GM12878 (cell line): ENCODE measurements at regions not wholly inside any gene's neighbourhood (a gene's known extent, or its start where the extent isn't known, plus 50 kb on each side); places are given as distances from the start of the nearest gene placed in this dataset.

ENCODE experiments used
- ATAC-seq: fragments of 200-7000 bp; cut with Tn5 transposase; 3 replicates; pipeline ENCODE4 v1.9.1; 2020; ENCODE audit warnings: mild to moderate bottlenecking, moderate library complexity
- BruUV-seq: library from RNA; stranded (reverse); fragments of 400-500 nt; replicated peaks from 2 replicates; lab custom pipeline; 2021; lab: Mats Ljungman, UMichigan
- CTCF ChIA-PET: fragments of 300-600 bp; sonication (Branson Sonifier 250); formaldehyde crosslinking; extraction: SDS; loops from one replicate; lab custom pipeline; 2021; ENCODE audit warnings: inconsistent platforms; lab: Yijun Ruan, JAX
- POLR2A ChIA-PET: fragments of 350-600 bp; formaldehyde crosslinking; extraction: SDS; loops from one replicate; lab custom pipeline; 2021; ENCODE audit warnings: inconsistent platforms; lab: Charles Lee
- RAD21 ChIA-PET: fragments of 300-600 bp; sonication (Branson Sonifier 250); formaldehyde crosslinking; loops from one replicate; lab custom pipeline; 2023; ENCODE audit warnings: antibody characterized with exemption; ENCODE audit not compliant: unreplicated experiment; lab: Charles Lee
- SMC1A ChIA-PET: fragments of 300-600 bp; sonication (Branson Sonifier 250); formaldehyde crosslinking; loops from one replicate; lab custom pipeline; 2023; ENCODE audit not compliant: unreplicated experiment, uncharacterized antibody; lab: Charles Lee
- DNase-seq: peaks from one replicate; pipeline ENCODE4 v3.0.0-alpha.2; 2011; ENCODE audit warnings: low read depth, low spot score
- FAIRE-seq: peaks from 3 replicates; lab custom pipeline; 2011; peaks lifted over from hg19 to GRCh38; lab: Jason Lieb, UNC
- H2AFZ ChIP-seq: 2 replicates; pipeline ENCODE4 v1.6.0; 2011; ENCODE audit warnings: low read depth, low read length, control low read depth; ENCODE audit not compliant: control insufficient read depth
- H3K27ac ChIP-seq: 2 replicates; pipeline ENCODE4 v1.5.1; 2011; ENCODE audit warnings: control low read depth; ENCODE audit not compliant: control insufficient read depth, insufficient read depth
- H3K27me3 ChIP-seq, 2 experiments: replicated peaks in 1 of 2; 2 replicates each; pipeline versions ENCODE4 v1.6.0 to v1.6.1; 2011; ENCODE audit warnings: low read length in 1 of 2; ENCODE audit not compliant: control insufficient read depth in 2 of 2, insufficient read depth in 2 of 2
- H3K36me3 ChIP-seq, 2 experiments: 2 replicates each; pipeline ENCODE4 v1.5.1; 2011; ENCODE audit warnings: low read length in 1 of 2; ENCODE audit not compliant: control insufficient read depth in 2 of 2, insufficient read depth in 2 of 2
- H3K4me1 ChIP-seq: 2 replicates; pipeline ENCODE4 v1.6.1; 2011; ENCODE audit warnings: mild to moderate bottlenecking, low read length, moderate library complexity, mixed read lengths; ENCODE audit not compliant: control insufficient read depth, insufficient read depth
- H3K4me2 ChIP-seq: 2 replicates; pipeline ENCODE4 v1.6.0; 2011; ENCODE audit warnings: control low read depth; ENCODE audit not compliant: control insufficient read depth, insufficient read depth
- H3K4me3 ChIP-seq: fragments of 200-600 bp; sonication (generic); 2 replicates; pipeline ENCODE4 v1.5.1; 2016
- H3K79me2 ChIP-seq: 2 replicates; pipeline ENCODE4 v1.6.0; 2011; ENCODE audit warnings: low read length; ENCODE audit not compliant: control insufficient read depth, insufficient read depth
- H3K9ac ChIP-seq: 2 replicates; pipeline ENCODE4 v1.8.0; 2011; ENCODE audit warnings: low read length, control low read depth, mixed read lengths; ENCODE audit not compliant: control insufficient read depth, insufficient read depth
- H3K9me3 ChIP-seq: replicated peaks from 3 replicates; pipeline ENCODE4 v1.5.1; 2011; ENCODE audit warnings: mild to moderate bottlenecking, low read length; ENCODE audit not compliant: control insufficient read depth, insufficient read depth
- H4K20me1 ChIP-seq: 2 replicates; pipeline ENCODE4 v1.6.0; 2011; ENCODE audit not compliant: control insufficient read depth, insufficient read depth
- BACH1 ChIP-seq: fragments of 450-650 bp; IDR thresholded peaks from 2 replicates; pipeline ENCODE4 v1.6.1; 2017; ENCODE audit warnings: mild to moderate bottlenecking, borderline replicate concordance
- BHLHE40 ChIP-seq, 2 experiments: fragments of 450-650 bp in 1 of 2; IDR thresholded peaks; 2 replicates each; pipeline ENCODE4 v1.6.1; 2011 to 2017; ENCODE audit warnings: low read depth in 2 of 2, borderline replicate concordance in 1 of 2, improper control_type of control experiment in 1 of 2, low read length in 1 of 2, mild to moderate bottlenecking in 1 of 2
- CBFB ChIP-seq: IDR thresholded peaks from 2 replicates; pipeline ENCODE4 v1.6.1; 2016; ENCODE audit warnings: antibody characterized with exemption, low read depth
- CREM ChIP-seq: IDR thresholded peaks from 2 replicates; pipeline ENCODE4 v1.6.1; 2014; ENCODE audit warnings: antibody characterized with exemption, low read depth
- E2F4 ChIP-seq: IDR thresholded peaks from 2 replicates; pipeline ENCODE4 v1.6.1; 2012; ENCODE audit warnings: low read depth, low read length, improper control_type of control experiment
- EZH2 ChIP-seq: IDR thresholded peaks from 2 replicates; pipeline ENCODE4 v1.6.1; 2012; ENCODE audit warnings: low read depth, mild to moderate bottlenecking, control low read depth, inconsistent platforms, low read length, borderline replicate concordance; ENCODE audit not compliant: control insufficient read depth
- FOS ChIP-seq: IDR thresholded peaks from 3 replicates; pipeline ENCODE4 v1.6.1; 2011; ENCODE audit warnings: borderline replicate concordance; ENCODE audit not compliant: insufficient read length; ENCODE audit errors: extremely low read depth
- GABPA ChIP-seq: IDR thresholded peaks from 2 replicates; pipeline ENCODE4 v1.6.1; 2014; ENCODE audit warnings: antibody characterized with exemption, low read depth, mild to moderate bottlenecking, inconsistent platforms
- IRF4 ChIP-seq: IDR thresholded peaks from 2 replicates; pipeline ENCODE4 v1.6.1; 2011; ENCODE audit warnings: low read depth, low read length
- JUNB ChIP-seq: IDR thresholded peaks from 2 replicates; pipeline ENCODE4 v1.6.1; 2016; ENCODE audit warnings: antibody characterized with exemption, mild to moderate bottlenecking
- MXI1 ChIP-seq: fragments of 150-350 bp; IDR thresholded peaks from 2 replicates; pipeline ENCODE4 v1.6.1; 2011; ENCODE audit warnings: low read depth, mild to moderate bottlenecking, inconsistent platforms, low read length, improper control_type of control experiment
- NFYA ChIP-seq: IDR thresholded peaks from 2 replicates; pipeline ENCODE4 v1.6.1; 2011; ENCODE audit warnings: low read depth, mild to moderate bottlenecking, low read length, improper control_type of control experiment, borderline replicate concordance
- PKNOX1 ChIP-seq: fragments of 450-650 bp; IDR thresholded peaks from 2 replicates; pipeline ENCODE4 v1.6.1; 2016; ENCODE audit warnings: mild to moderate bottlenecking
- RAD21 ChIP-seq: IDR thresholded peaks from 2 replicates; pipeline ENCODE4 v1.6.1; 2011; ENCODE audit warnings: mild to moderate bottlenecking, low read depth, low read length, moderate library complexity; ENCODE audit not compliant: insufficient read depth
- RB1 ChIP-seq: fragments of 450-650 bp; formaldehyde crosslinking; IDR thresholded peaks from 2 replicates; pipeline ENCODE4 v1.6.1; 2017; ENCODE audit warnings: mild to moderate bottlenecking, borderline replicate concordance
- RELA ChIP-seq: fragments of 450-650 bp; IDR thresholded peaks from 2 replicates; pipeline ENCODE4 v1.8.0; 2014; ENCODE audit warnings: borderline replicate concordance; ENCODE audit not compliant: partially characterized antibody
- SMC3 ChIP-seq: IDR thresholded peaks from 2 replicates; pipeline ENCODE4 v1.6.1; 2011; ENCODE audit warnings: low read length, improper control_type of control experiment, borderline replicate concordance
- SPI1 ChIP-seq: IDR thresholded peaks from 2 replicates; pipeline ENCODE4 v1.6.1; 2011; ENCODE audit warnings: low read depth, mild to moderate bottlenecking, low read length, moderate library complexity, borderline replicate concordance; ENCODE audit not compliant: insufficient read depth
- SUPT20H ChIP-seq: IDR thresholded peaks from 2 replicates; pipeline ENCODE4 v1.6.1; 2011; ENCODE audit warnings: low read depth, mild to moderate bottlenecking, low read length, moderate library complexity, borderline replicate concordance; ENCODE audit not compliant: control insufficient read depth
- TARDBP ChIP-seq: IDR thresholded peaks from 2 replicates; pipeline ENCODE4 v1.6.1; 2016; ENCODE audit warnings: borderline replicate concordance
- TBL1XR1 ChIP-seq: IDR thresholded peaks from 2 replicates; pipeline ENCODE4 v1.6.1; 2012; ENCODE audit warnings: low read depth, low read length, improper control_type of control experiment
- ZBED1 ChIP-seq: IDR thresholded peaks from 2 replicates; pipeline ENCODE4 v1.6.1; 2016; ENCODE audit warnings: borderline replicate concordance
- WGBS: methylation state at CpG from one replicate; pipeline ENCODE4 v1.1.6; 2016; ENCODE audit warnings: low lambda C conversion rate; ENCODE audit not compliant: insufficient replicate concordance, insufficient coverage; ENCODE audit errors: missing lambda C conversion rate; 5-methylcytosine and 5-hydroxymethylcytosine counted together
- in situ Hi-C: fragments of 300-500 bp; cut with MboI; formaldehyde crosslinking; loops from 9 replicates; pipeline ENCODE4 v1.14.3; 2018; ENCODE audit warnings: mixed read lengths
- intact Hi-C: fragments of 100-400 bp; cut with micrococcal nuclease; formaldehyde crosslinking; loops from one replicate; pipeline ENCODE4 v1.14.2; 2022; ENCODE audit not compliant: unreplicated experiment

- TF ChIP-seq ZBED1, result no peak
- no peak for TF ChIP-seq E2F4
- TF ChIP-seq CREM, result no peak
- TF ChIP-seq, all 136 proteins: peak for 0
These were observed 66.0 kb upstream of the LMO4 start (continued) for GRCh38 chr1:87262688-87263087.

- RAD21 ChIA-PET, result no interaction called here
- intact Hi-C loops (no loop called here), in situ Hi-C loops (no loop called here)
- H3K27me3 ChIP-seq, result peaks cover 0 to 2% of the 10 kb centered on the region in 2 experiments; a peak in 1 of 4 replicates
- TF ChIP-seq BHLHE40 (IDR thresholded peaks at IDR 0.05; ENCODE audit: borderline replicate concordance in 1 of 2, low read depth in 2 of 2, low read length in 1 of 2) (no peak), SPI1 (no peak), TARDBP (no peak), IRF4 (no peak), EZH2 (no peak), TBL1XR1 (no peak), GABPA (no peak), RAD21 (no peak), BACH1 (no peak), MXI1 (no peak), RELA (no peak), SUPT20H (no peak), JUNB (no peak), RB1 (no peak), PKNOX1 (no peak), CBFB (no peak), SMC3 (no peak), FOS (no peak), NFYA (no peak)
- H3K36me3 ChIP-seq, result no peaks in the 10 kb centered on the region
- SMC1A ChIA-PET, result interaction anchor here (0.9 to 1.1 kb wide), 2 partner anchors 12 to 690 kb away, joined by 3 to 4 read pairs; no protein-coding TSS in a partner anchor
- POLR2A ChIA-PET, result no interaction called here
- H3K4me2 ChIP-seq, result no peak overlapping the region
- CTCF ChIA-PET, result no interaction called here
- H3K4me3 ChIP-seq, result no peak overlapping the region
- H3K9me3 ChIP-seq, result no peaks in the 10 kb centered on the region
- 0% methylated on average over 2 of the region's 2 CpGs for WGBS
- no peak overlapping the region for H2AFZ ChIP-seq
- no peak overlapping the region for H3K27ac ChIP-seq
- H3K79me2 ChIP-seq, result no peaks in the 10 kb centered on the region
- H4K20me1 ChIP-seq, result no peaks in the 10 kb centered on the region
- DNase-seq, result no peak
- no TSS peak for BruUV-seq
- H3K9ac ChIP-seq, result no peak overlapping the region
- no peak for FAIRE-seq
- H3K4me1 ChIP-seq, result no peaks in the 10 kb centered on the region
- no peak for ATAC-seq
These were observed 65.4 kb upstream of the LMO4 start for GRCh38 chr1:87263281-87263680.
